NK-92 (cell line): ENCODE measurements at regions not wholly inside any gene's neighbourhood (a gene's known extent, or its start where the extent isn't known, plus 50 kb on each side); places are given as distances from the start of the nearest gene placed in this dataset.
"Not testable (repeated sequence)": the region's sequence is repeated elsewhere in the genome, so short reads cannot be mapped to it uniquely, and the experiment has no call there.

Source experiments
- DNase-seq: peaks from one replicate; lab custom pipeline; 2025; ENCODE audit not compliant: unreplicated experiment; lab: John Stamatoyannopoulos, UW

- DNase-seq = no peak
These were observed 489.5 kb downstream of the STIM2 start for GRCh38 chr4:27350161-27350560.

- no peak for DNase-seq
These were observed 496.6 kb downstream of the STIM2 start for GRCh38 chr4:27357283-27357682.

GRCh38 chr4:27358269-27358668, 497.6 kb downstream of the STIM2 start:
- no peak for DNase-seq

- no peak for DNase-seq
These were observed 499.5 kb downstream of the STIM2 start for GRCh38 chr4:27360131-27360530.

- DNase-seq = no peak
These were observed 500.2 kb downstream of the STIM2 start for GRCh38 chr4:27360790-27361267.

- no peak for DNase-seq
These were observed 503.9 kb downstream of the STIM2 start for GRCh38 chr4:27364509-27364908.

- no peak for DNase-seq
These were observed 505.6 kb downstream of the STIM2 start for GRCh38 chr4:27366104-27366823.

- no peak for DNase-seq
These were observed 508.1 kb downstream of the STIM2 start for GRCh38 chr4:27368781-27369180.

- DNase-seq = no peak
These were observed 521.2 kb downstream of the STIM2 start for GRCh38 chr4:27381815-27382214.

- DNase-seq = no peak
These were observed 527.1 kb downstream of the STIM2 start for GRCh38 chr4:27387711-27388110.

- DNase-seq = no peak
These were observed 537.2 kb downstream of the STIM2 start for GRCh38 chr4:27397886-27398285.

- DNase-seq = no peak
These were observed 538.1 kb downstream of the STIM2 start for GRCh38 chr4:27398631-27399310.

GRCh38 chr4:27407616-27408015, 547.0 kb downstream of the STIM2 start:
- no peak for DNase-seq

GRCh38 chr4:27412613-27413012, 552.0 kb downstream of the STIM2 start:
- no peak for DNase-seq

GRCh38 chr4:27414887-27415731, 554.5 kb downstream of the STIM2 start:
- no peak for DNase-seq

GRCh38 chr4:27428661-27429060, 568.0 kb downstream of the STIM2 start:
- no peak for DNase-seq

GRCh38 chr4:27429364-27429871, 568.8 kb downstream of the STIM2 start:
- DNase-seq = no peak

GRCh38 chr4:27442146-27442545, 581.5 kb downstream of the STIM2 start:
- no peak for DNase-seq

GRCh38 chr4:27442661-27443060, 582.0 kb downstream of the STIM2 start:
- DNase-seq = not testable (repeated sequence)

- no peak for DNase-seq
These were observed 603.2 kb downstream of the STIM2 start for GRCh38 chr4:27463816-27464215.

- DNase-seq = no peak
These were observed 606.7 kb downstream of the STIM2 start for GRCh38 chr4:27467351-27467750.
